DMS153 treated with DMSO at 0.1 percent for 48 hours (cell line): ENCODE measurements at regions not wholly inside any gene's neighbourhood (a gene's known extent, or its start where the extent isn't known, plus 50 kb on each side); places are given as distances from the start of the nearest gene placed in this dataset.
"Not testable (repeated sequence)": the region's sequence is repeated elsewhere in the genome, so short reads cannot be mapped to it uniquely, and the experiment has no call there.

Experiments used
- DNase-seq: peaks from one replicate; lab custom pipeline; 2025; ENCODE audit not compliant: unreplicated experiment; lab: John Stamatoyannopoulos, UW

- DNase-seq = no peak
Measured at GRCh38 chr7:157467496-157468212, 130.8 kb downstream of the DNAJB6 start.

GRCh38 chr7:157468221-157469111 lies 131.7 kb downstream of the DNAJB6 start:
- no peak for DNase-seq

GRCh38 chr7:157469181-157470016 lies 132.6 kb downstream of the DNAJB6 start:
- no peak for DNase-seq

DNA sequence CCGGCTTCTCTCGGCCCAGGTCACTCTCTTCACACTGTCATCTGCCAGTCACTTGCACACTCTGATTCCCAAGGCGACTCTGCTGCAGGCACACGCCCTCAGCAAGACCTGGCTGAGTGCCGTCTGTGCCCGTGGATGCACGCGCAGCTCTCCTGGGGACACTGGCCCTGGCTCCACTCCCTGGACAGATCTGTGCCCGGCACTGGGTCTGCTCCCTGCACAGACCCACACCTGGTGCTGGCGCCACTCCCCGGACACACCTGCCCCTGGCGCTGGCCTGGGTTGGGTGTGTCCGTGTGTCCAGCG lies 133.2 kb downstream of the DNAJB6 start:
- no peak for DNase-seq

- DNase-seq = no peak
Measured at GRCh38 chr7:157470701-157471131, 133.9 kb downstream of the DNAJB6 start.

- no peak for DNase-seq
Measured at GRCh38 chr7:157471259-157472125, 134.7 kb downstream of the DNAJB6 start.

DNA sequence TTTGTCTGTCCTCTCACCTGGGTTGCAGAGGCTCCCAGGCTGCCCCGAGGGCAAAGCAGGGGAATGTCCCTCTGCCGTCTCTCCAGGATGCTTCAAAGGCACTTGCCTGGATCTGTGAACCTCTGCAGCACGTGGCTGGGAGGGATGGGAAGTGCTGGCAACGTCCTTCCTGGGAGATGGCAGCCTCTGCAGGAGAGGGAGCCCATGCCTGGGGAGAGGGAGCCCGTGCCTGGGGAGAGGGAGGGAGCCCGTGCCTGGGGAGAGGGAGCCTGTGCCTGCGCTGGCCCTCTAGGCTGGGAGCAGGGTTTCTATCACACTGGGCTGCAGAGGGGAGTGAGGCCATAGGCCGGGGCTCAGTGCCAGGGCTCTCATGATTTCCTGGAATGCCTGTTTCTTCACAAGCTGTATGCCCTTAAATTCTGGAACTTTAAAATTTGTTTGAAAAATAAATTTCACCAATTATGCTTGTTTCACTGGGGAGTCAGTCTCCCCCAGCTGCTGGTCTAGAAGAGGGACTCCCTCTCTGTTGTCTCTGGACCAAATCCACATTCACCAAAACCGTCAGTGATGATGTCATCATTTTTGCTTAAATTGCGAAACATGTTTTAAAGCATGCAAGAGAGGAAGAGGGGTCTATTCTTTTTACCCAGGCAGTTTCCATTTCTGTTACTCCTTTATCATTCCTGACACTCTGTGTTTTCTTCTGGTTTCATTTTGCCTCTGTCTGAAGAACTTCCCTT lies 135.7 kb downstream of the DNAJB6 start:
- DNase-seq = no peak

DNA sequence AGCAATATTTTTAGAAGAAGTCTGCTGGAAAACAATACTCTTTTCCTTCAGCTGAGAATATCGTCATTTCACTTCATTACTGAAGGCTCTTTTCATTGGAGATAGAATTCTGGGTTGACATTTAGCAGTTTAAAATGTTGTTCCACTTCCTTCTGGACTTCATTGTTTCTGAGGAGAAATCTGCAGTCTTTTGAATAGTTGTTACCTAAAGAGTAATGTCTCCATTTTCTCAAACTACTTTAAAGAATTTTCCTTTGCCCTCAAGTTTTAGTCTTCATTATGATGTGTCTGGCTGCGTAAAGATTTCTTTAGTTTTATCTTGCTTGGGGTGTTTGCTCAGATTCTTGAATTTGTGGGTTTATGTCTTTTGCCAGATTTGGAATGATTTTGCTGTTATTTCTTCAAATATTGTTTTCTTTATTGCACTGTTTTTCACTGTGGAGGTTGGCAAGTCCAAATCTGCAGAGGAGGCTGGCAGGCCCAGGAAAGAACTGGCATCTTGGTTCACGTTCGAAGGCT lies 136.3 kb downstream of the DNAJB6 start:
- no peak for DNase-seq

- no peak for DNase-seq
Measured at GRCh38 chr7:157474685-157475084, 137.9 kb downstream of the DNAJB6 start.

DNA sequence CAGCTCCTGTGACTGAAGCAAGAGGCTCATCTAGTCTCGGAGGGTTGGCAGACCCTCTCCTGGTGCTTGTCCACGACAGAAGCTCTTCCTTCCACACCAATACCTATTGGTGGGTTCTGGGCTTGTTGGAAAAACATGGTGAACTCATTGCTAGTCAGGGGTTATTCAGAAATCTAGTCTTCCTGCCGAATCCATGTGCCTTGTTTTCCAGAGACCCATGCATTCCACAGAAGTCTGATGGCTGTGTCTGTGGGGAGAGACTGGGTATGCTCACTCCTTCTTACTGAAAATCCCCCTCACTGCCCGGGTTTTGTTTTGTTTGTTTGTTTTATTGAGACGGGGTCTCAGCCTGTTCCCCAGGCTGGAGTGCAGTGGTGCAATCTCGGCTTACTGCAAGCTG lies 138.3 kb downstream of the DNAJB6 start:
- no peak for DNase-seq

DNA sequence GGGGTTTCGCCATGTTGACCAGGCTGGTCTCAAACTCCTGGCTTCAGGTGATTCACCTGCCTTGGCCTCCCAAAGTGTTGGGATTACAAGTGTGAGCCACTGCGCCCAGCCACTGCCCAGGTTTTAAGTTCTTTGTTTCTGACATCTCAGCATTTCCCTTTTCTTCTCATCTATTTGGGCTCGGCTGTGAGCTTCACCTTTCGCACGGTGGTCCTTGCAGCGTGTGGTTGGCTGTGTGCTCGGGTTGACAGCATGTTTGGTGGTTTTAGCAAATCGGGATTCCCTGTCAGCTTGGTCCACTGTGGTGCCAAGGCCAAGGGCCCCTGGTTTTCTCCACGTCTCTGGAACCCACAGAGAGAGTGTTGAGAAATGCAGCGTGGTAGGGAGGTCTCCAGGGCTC lies 138.8 kb downstream of the DNAJB6 start:
- no peak for DNase-seq

DNA sequence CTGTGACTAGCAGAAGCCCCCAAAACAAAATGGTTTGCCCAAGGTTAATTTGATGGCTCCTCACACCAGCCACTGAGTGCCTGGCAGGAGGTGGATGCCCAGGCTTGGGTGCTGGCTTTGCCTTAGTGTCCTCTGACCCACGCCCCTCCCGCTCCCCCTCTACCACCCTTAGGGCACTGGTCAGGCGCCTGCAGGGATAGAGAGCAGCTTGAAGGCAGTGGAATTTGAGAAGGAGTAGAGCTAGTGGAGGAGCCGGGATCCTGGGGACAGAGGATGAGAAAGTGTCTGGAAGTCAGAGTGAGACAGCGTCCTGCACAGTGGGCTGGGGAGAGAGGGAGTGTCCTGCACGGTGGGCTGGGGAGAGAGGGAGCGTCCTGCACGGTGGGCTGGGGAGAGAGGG lies 139.4 kb downstream of the DNAJB6 start:
- no peak for DNase-seq

DNA sequence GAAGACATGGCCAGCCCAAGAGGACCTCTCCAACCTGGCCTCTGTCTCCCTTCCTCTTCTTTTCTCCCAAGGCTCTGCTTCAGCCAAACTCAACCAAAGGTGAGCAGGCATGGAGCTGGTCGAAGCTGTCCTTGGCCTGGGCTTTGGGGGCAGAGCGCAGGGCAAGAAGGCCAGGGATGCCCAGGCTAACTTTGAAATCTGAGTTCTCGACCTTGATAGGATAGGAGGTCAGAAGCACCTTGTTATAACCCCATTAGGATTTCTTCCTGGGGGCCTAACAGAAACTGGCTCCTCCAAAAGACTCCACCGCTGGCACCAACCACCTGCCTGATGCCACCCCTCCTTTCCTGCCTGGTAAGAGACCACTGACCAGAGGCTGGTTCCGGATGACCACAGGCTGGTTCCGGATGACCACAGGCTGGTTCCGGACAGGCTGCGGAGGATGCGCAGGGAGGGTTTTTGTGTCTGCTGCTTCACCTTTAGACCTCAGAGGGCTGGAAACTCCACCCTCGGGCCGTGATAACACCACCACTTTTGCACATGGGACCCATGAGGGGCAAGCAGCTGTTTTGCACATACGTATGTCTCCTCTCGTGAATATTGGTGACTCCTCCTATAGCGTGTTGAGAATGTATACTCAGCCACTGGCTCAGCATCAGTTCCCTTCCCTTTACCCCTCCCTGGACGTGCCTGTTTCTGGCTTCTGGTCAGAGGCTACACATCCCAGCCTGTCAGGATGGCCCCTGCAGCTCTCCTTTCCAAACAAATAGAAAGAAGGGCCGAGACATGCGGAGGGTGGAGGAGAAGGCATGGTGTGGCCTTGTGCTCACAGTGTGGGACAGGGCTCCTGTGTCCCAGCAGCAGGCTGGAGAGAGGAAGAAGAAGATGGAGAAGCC lies 140.1 kb downstream of the DNAJB6 start:
- DNase-seq = no peak

DNA sequence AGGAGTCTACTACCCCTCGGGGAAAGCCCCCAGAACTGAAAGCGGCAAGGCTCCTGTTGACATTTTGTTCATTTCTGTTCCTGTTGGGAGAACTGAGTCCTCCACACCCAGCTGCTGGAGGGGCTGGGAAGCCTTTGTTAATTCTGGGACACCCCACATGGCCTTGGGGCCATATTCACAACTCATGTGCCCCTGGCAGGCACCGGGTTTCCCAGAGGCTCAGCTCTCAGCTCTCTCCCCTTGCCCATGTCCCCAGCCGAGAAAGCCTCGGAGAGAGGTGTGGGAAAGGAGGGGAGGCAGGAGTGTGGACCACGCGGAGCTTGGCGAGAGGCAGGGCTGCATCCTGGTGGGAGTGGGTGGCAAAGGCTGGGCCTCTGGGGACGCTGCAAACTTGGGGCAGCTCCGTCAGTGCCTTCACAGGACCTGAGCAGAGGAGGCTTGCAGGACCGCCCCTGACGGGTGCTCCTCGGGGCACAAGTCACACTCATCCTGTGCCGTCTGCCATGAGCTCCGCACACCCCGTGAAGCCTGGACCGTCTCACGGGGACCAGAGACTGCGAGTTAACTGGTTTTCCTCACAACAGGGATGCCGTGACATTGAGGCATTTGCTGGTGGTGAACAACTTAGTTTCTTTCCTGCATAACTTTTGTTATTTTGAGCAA lies 140.9 kb downstream of the DNAJB6 start:
- no peak for DNase-seq

- not testable (repeated sequence) for DNase-seq
Measured at GRCh38 chr7:157478611-157479010, 141.8 kb downstream of the DNAJB6 start.

GRCh38 chr7:157479326-157479725 lies 142.5 kb downstream of the DNAJB6 start:
- no peak for DNase-seq

DNA sequence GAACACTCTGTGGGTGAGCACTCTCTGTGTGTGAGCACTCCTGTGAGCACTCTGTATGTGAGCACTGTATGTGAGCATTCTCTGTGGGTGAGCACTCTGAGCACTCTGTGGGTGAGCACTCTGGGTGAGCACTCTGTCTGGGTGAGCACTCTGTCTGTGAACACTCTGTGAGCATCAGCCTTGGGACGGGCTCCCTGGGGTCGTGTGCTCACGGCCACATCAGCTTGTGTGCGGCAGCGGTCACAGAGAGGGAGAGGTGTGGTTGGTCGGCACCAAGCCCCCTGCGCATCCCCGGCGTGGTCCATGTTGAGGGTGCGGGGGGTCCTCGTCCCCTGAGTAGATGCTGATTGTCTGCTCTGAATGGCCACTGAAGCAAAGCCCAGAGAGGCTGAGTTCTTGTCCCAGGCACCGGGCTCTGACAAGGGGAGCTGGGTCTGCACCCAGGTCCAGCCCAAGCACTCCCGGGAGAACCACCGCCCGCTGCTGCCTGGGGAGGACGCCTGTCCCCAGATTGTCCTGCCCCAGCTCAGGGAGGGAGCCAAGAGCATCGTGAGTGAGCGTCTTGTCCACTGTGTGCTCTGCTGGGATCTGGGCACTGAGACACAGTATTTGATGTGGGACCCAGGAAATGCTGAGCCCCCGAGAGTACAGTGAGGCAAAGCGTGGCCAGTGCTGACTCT lies 143.7 kb downstream of the DNAJB6 start:
- DNase-seq = no peak

GRCh38 chr7:157481389-157481788 lies 144.6 kb downstream of the DNAJB6 start:
- DNase-seq = no peak
